ENCODE measurements at regions not wholly inside any gene's neighbourhood (a gene's known extent, or its start where the extent isn't known, plus 50 kb on each side); places are given as distances from the start of the nearest gene placed in this dataset.

DNA sequence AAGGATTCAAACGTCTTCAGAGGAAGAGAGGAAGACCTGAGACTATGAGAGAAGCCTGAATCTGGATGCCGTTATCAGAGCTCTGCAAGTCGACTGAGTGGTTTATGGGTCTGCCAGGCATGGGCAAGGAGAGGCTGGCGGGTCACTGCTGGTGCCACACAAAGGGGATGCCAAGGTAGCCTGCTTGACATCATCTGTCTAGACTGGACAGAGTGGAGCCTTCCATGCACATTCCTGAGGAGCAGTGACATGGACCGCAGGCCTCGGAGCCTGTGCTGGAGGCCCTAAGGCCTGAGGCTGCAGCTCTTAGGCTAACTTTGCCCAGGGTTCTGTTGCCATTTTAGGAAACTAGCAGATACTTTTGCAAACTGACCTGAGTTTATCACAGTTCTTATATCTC lies 127.4 kb downstream of the WT1 start:
- TF ChIP-seq, protein P1, sequence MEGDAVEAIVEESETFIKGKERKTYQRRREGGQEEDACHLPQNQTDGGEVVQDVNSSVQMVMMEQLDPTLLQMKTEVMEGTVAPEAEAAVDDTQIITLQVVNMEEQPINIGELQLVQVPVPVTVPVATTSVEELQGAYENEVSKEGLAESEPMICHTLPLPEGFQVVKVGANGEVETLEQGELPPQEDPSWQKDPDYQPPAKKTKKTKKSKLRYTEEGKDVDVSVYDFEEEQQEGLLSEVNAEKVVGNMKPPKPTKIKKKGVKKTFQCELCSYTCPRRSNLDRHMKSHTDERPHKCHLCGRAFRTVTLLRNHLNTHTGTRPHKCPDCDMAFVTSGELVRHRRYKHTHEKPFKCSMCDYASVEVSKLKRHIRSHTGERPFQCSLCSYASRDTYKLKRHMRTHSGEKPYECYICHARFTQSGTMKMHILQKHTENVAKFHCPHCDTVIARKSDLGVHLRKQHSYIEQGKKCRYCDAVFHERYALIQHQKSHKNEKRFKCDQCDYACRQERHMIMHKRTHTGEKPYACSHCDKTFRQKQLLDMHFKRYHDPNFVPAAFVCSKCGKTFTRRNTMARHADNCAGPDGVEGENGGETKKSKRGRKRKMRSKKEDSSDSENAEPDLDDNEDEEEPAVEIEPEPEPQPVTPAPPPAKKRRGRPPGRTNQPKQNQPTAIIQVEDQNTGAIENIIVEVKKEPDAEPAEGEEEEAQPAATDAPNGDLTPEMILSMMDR (IDR thresholded peaks at IDR 0.05), result no peak
- TF ChIP-seq EZH2phosphoT487 (IDR thresholded peaks at IDR 0.05; ENCODE audit: borderline replicate concordance, low read depth), result no peak
- TF ChIP-seq POLR2AphosphoS5 (IDR thresholded peaks at IDR 0.05; ENCODE audit: low read depth, low read length), result no peak
- TF ChIP-seq JUND (IDR thresholded peaks at IDR 0.05), result no peak
- no peak for TF ChIP-seq FOXJ3 (CRISPR knock-in tag; IDR thresholded peaks at IDR 0.05)
- TF ChIP-seq, protein P2, sequence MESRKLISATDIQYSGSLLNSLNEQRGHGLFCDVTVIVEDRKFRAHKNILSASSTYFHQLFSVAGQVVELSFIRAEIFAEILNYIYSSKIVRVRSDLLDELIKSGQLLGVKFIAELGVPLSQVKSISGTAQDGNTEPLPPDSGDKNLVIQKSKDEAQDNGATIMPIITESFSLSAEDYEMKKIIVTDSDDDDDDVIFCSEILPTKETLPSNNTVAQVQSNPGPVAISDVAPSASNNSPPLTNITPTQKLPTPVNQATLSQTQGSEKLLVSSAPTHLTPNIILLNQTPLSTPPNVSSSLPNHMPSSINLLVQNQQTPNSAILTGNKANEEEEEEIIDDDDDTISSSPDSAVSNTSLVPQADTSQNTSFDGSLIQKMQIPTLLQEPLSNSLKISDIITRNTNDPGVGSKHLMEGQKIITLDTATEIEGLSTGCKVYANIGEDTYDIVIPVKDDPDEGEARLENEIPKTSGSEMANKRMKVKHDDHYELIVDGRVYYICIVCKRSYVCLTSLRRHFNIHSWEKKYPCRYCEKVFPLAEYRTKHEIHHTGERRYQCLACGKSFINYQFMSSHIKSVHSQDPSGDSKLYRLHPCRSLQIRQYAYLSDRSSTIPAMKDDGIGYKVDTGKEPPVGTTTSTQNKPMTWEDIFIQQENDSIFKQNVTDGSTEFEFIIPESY (IDR thresholded peaks at IDR 0.05; ENCODE audit: borderline replicate concordance, low read depth), result no peak
- TF ChIP-seq, protein P3, sequence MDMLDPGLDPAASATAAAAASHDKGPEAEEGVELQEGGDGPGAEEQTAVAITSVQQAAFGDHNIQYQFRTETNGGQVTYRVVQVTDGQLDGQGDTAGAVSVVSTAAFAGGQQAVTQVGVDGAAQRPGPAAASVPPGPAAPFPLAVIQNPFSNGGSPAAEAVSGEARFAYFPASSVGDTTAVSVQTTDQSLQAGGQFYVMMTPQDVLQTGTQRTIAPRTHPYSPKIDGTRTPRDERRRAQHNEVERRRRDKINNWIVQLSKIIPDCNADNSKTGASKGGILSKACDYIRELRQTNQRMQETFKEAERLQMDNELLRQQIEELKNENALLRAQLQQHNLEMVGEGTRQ (IDR thresholded peaks at IDR 0.05; ENCODE audit: borderline replicate concordance, low read depth, low read length), result no peak
- no peak for TF ChIP-seq MEF2A (IDR thresholded peaks at IDR 0.05; ENCODE audit: borderline replicate concordance, low read depth)
- no peak for TF ChIP-seq EP300 (IDR thresholded peaks at IDR 0.05; ENCODE audit: borderline replicate concordance in 1 of 2, low read depth in 1 of 2, low read length in 1 of 2)
- TF ChIP-seq, protein P4, sequence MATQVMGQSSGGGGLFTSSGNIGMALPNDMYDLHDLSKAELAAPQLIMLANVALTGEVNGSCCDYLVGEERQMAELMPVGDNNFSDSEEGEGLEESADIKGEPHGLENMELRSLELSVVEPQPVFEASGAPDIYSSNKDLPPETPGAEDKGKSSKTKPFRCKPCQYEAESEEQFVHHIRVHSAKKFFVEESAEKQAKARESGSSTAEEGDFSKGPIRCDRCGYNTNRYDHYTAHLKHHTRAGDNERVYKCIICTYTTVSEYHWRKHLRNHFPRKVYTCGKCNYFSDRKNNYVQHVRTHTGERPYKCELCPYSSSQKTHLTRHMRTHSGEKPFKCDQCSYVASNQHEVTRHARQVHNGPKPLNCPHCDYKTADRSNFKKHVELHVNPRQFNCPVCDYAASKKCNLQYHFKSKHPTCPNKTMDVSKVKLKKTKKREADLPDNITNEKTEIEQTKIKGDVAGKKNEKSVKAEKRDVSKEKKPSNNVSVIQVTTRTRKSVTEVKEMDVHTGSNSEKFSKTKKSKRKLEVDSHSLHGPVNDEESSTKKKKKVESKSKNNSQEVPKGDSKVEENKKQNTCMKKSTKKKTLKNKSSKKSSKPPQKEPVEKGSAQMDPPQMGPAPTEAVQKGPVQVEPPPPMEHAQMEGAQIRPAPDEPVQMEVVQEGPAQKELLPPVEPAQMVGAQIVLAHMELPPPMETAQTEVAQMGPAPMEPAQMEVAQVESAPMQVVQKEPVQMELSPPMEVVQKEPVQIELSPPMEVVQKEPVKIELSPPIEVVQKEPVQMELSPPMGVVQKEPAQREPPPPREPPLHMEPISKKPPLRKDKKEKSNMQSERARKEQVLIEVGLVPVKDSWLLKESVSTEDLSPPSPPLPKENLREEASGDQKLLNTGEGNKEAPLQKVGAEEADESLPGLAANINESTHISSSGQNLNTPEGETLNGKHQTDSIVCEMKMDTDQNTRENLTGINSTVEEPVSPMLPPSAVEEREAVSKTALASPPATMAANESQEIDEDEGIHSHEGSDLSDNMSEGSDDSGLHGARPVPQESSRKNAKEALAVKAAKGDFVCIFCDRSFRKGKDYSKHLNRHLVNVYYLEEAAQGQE (IDR thresholded peaks at IDR 0.05; ENCODE audit: low read depth, low read length), result no peak
- TF ChIP-seq RCOR1 (IDR thresholded peaks at IDR 0.05; ENCODE audit: low read length), result no peak
